Left lung (tissue), 4 donors: ENCODE measurements at regions not wholly inside any gene's neighbourhood (a gene's known extent, or its start where the extent isn't known, plus 50 kb on each side); places are given as distances from the start of the nearest gene placed in this dataset.
"Not testable (repeated sequence)": the region's sequence is repeated elsewhere in the genome, so short reads cannot be mapped to it uniquely, and the experiment has no call there.

Source experiments
- ATAC-seq: fragments of 200-7000 bp; cut with Tn5 transposase; one replicate; pipeline ENCODE4 v1.9.1; 2020; ENCODE audit warnings: moderate library complexity
- DNase-seq, 4 donors: peaks; one replicate each; pipeline ENCODE4 v3.0.0-alpha.2; 2013 to 2020
- H3K27ac ChIP-seq, 2 donors: fragments of 200-600 bp; sonication (generic) in 1 of 2; one replicate each; pipeline versions ENCODE4 v1.5.0 to v1.8.0; 2020 to 2021
- H3K27me3 ChIP-seq, 2 donors: fragments of 200-600 bp; sonication (generic) in 1 of 2; one replicate each; pipeline versions ENCODE4 v1.5.0 to v1.8.0; 2020 to 2021
- H3K36me3 ChIP-seq, 2 donors: fragments of 200-600 bp; sonication (generic) in 1 of 2; one replicate each; pipeline versions ENCODE4 v1.5.0 to v1.8.0; 2020 to 2021
- H3K4me1 ChIP-seq, 2 donors: fragments of 200-600 bp; one replicate each; pipeline ENCODE4 v1.8.0; 2021
- H3K4me3 ChIP-seq, 2 donors: fragments of 200-600 bp; sonication (generic) in 1 of 2; one replicate each; pipeline versions ENCODE4 v1.5.0 to v1.8.0; 2020 to 2021; ENCODE audit warnings: mild to moderate bottlenecking in 1 of 2
- H3K9me3 ChIP-seq, 2 donors: fragments of 200-600 bp; sonication (generic) in 1 of 2; one replicate each; pipeline versions ENCODE4 v1.5.0 to v1.8.0; 2020 to 2021
- intact Hi-C, 2 donors: fragments of 100-400 bp; cut with DNase I; formaldehyde crosslinking; loops; one replicate each; pipeline versions ENCODE4 v1.11.2 to v1.14.2; 2022
- TF ChIP-seq, protein P1 (sequence below), 2 donors: fragments of 200-600 bp; sonication (generic) in 1 of 2; IDR thresholded peaks; one replicate each; pipeline versions ENCODE4 v1.5.0 to v1.8.0; 2021; ENCODE audit warnings: antibody characterized with exemption in 2 of 2
- donor health status: DM: no; HTN: yes; CAD: no.
- donor health status: DM: no; HTN: no; CAD: no.

GRCh38 chr6:18634912-18635311 is 247.8 kb downstream of the RNF144B start:
- ATAC-seq (no peak), DNase-seq (no peak)
- TF ChIP-seq, protein P1, sequence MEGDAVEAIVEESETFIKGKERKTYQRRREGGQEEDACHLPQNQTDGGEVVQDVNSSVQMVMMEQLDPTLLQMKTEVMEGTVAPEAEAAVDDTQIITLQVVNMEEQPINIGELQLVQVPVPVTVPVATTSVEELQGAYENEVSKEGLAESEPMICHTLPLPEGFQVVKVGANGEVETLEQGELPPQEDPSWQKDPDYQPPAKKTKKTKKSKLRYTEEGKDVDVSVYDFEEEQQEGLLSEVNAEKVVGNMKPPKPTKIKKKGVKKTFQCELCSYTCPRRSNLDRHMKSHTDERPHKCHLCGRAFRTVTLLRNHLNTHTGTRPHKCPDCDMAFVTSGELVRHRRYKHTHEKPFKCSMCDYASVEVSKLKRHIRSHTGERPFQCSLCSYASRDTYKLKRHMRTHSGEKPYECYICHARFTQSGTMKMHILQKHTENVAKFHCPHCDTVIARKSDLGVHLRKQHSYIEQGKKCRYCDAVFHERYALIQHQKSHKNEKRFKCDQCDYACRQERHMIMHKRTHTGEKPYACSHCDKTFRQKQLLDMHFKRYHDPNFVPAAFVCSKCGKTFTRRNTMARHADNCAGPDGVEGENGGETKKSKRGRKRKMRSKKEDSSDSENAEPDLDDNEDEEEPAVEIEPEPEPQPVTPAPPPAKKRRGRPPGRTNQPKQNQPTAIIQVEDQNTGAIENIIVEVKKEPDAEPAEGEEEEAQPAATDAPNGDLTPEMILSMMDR (IDR thresholded peaks at IDR 0.05) = no peak
- H3K27ac ChIP-seq = no peak overlapping the region
- H3K27me3 ChIP-seq = no peaks in the 10 kb centered on the region
- no peaks in the 10 kb centered on the region for H3K4me1 ChIP-seq
- H3K9me3 ChIP-seq = no peaks in the 10 kb centered on the region
- H3K36me3 ChIP-seq = no peaks in the 10 kb centered on the region
- H3K4me3 ChIP-seq = no peak overlapping the region
- intact Hi-C loops = no loop called here

DNA sequence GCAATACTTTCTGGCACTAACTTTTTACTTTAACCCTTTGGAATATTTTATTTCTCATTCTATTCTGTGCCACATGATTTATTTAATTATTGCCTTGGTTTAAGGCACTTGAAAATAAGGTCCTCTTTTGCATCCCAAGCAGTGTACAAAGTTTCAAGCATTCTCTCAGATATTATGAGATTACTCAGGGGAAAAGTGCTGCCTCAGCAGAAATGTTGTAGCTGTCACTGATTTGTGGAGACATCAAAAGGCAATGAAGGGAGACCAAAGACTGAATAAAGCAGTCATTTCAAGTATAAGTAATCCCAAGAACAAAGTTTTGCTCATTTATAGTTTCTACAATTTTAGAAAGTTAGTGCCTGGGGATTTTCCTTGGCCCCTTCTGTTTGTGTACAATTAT is 253.0 kb downstream of the RNF144B start:
- H3K27ac ChIP-seq = no peak overlapping the region
- intact Hi-C loops = no loop called here
- TF ChIP-seq, protein P1 (IDR thresholded peaks at IDR 0.05) = no peak
- H3K4me1 ChIP-seq = no peaks in the 10 kb centered on the region
- peaks cover 0 to 5% of the 10 kb centered on the region in 2 donors for H3K9me3 ChIP-seq
- no peaks in the 10 kb centered on the region for H3K36me3 ChIP-seq
- no peak overlapping the region for H3K4me3 ChIP-seq
- ATAC-seq = no peak
- no peaks in the 10 kb centered on the region for H3K27me3 ChIP-seq
- DNase-seq = no peak

DNA sequence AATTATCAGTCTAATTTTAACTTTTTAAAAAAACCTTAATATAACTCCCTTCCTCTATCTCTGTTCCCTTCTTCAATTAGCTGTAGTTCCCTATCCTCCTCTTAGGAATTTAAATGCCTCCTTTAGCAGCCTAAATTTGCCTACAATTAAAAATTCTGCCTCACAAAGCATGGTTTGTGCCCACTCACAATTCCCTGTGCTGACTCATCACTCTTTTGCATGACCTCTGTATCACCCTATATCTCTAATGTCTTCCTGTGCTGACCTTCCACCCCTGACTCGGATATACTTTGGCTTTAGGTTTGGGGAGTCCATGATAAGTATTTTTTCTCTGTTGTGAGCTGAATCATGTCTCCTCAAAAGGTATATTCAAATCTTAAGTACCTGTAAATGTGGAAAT is 253.6 kb downstream of the RNF144B start:
- no peak overlapping the region for H3K4me3 ChIP-seq
- DNase-seq (no peak), ATAC-seq (no peak)
- no peaks in the 10 kb centered on the region for H3K4me1 ChIP-seq
- TF ChIP-seq, protein P1 (IDR thresholded peaks at IDR 0.05) = no peak
- no peak overlapping the region for H3K27ac ChIP-seq
- intact Hi-C loops = no loop called here
- no peaks in the 10 kb centered on the region for H3K27me3 ChIP-seq
- peaks cover 0 to 5% of the 10 kb centered on the region in 2 donors for H3K9me3 ChIP-seq
- no peaks in the 10 kb centered on the region for H3K36me3 ChIP-seq

GRCh38 chr6:18654821-18655220 is 267.7 kb downstream of the RNF144B start:
- DNase-seq (no peak), ATAC-seq (no peak)
- H3K9me3 ChIP-seq = no peaks in the 10 kb centered on the region
- TF ChIP-seq, protein P1 (IDR thresholded peaks at IDR 0.05) = no peak
- no peaks in the 10 kb centered on the region for H3K4me1 ChIP-seq
- intact Hi-C loops = no loop called here
- H3K27me3 ChIP-seq = no peaks in the 10 kb centered on the region
- H3K36me3 ChIP-seq = no peaks in the 10 kb centered on the region
- H3K27ac ChIP-seq = no peak overlapping the region
- H3K4me3 ChIP-seq = no peak overlapping the region

DNA sequence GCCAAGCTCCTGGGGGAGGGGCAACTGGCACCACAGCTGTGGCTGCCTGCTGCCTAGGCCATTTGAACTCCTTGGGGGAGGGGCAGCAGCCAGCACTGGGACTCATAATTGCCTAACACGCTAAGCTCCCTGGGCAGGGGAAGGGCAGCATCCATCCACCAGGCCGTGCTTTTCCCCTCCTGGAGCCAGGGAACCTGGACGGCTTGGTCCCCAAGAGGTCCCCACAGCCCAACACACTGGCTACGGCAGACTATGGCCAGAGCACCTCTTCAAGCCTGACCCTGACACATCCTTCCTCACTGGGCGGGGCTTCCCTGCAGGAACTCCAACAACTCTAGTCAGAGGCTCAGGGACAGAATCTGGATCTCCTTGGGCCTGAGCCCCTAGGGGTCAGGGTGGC is 269.4 kb downstream of the RNF144B start:
- TF ChIP-seq, protein P1 (IDR thresholded peaks at IDR 0.05) = no peak
- Histone ChIP-seq H3K4me3 (no peak overlapping the region), H3K36me3 (no peaks in the 10 kb centered on the region), H3K9me3 (peaks cover 0 to 2% of the 10 kb centered on the region in 2 donors), H3K27ac (no peak overlapping the region), H3K27me3 (no peaks in the 10 kb centered on the region), H3K4me1 (no peaks in the 10 kb centered on the region)
- ATAC-seq = no peak
- peak in 1 of 4 donors; percentile 53 for DNase-seq
- intact Hi-C loops = no loop called here

GRCh38 chr6:18659994-18660393 is 272.8 kb downstream of the RNF144B start:
- DNase-seq, H3K4me1 ChIP-seq, H3K9me3 ChIP-seq, intact Hi-C loops, ATAC-seq, H3K27ac ChIP-seq, H3K27me3 ChIP-seq, H3K4me3 ChIP-seq, H3K36me3 ChIP-seq: not testable (repeated sequence)
